ENCODE measurements at regions not wholly inside any gene's neighbourhood (a gene's known extent, or its start where the extent isn't known, plus 50 kb on each side); places are given as distances from the start of the nearest gene placed in this dataset.

DNA sequence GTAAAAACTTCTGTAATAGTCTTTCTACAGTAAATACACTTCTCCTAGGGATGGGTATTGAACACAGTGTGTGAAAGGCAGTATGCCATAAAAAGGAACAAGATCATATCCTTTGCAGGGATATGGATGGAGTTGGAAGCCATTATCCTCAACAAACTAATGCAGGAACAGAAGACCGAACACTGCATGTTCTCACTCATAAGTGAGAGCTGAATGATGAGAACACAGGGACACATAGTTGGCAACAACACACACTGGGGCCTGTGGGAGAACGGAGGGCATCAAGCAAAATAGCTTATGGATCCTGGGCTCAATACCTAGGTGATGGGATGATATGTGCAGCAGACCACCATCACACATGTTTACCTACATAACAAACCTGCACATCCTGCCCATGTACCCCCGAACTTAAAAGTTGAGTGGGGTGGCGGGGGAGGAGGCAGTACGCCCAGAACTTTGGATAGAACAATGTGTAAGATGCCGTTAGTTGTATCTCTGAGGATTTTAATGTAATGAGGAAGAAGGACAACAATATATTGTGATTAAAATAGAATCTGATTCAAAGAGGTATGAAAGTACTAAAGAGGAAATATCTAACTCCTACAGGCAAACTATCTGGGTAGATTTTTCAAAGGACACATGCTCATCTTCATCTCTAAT is 183.2 kb downstream of the NDFIP2 start:
- no peak for DNase-seq (ENCODE audit: low spot score)

DNA sequence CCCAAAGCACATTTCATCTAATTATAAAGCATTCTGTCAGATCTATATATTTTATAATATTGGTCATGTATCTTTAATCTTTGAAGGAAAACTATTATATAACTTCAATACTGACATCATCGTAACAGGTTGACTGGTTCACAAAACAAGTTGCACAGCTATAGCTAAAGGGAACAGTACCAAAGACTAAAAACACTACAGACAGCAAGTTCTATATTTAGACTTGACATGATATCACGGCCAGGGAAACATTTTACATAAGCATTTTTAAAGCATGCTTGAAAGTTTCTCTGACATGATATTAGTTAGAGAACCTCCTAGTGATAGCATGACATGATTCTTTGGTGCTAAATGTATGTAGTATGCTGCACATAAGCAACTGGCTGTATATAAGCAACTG is 182.5 kb downstream of the NDFIP2 start:
- DNase-seq (ENCODE audit: low spot score), result no peak

DNA sequence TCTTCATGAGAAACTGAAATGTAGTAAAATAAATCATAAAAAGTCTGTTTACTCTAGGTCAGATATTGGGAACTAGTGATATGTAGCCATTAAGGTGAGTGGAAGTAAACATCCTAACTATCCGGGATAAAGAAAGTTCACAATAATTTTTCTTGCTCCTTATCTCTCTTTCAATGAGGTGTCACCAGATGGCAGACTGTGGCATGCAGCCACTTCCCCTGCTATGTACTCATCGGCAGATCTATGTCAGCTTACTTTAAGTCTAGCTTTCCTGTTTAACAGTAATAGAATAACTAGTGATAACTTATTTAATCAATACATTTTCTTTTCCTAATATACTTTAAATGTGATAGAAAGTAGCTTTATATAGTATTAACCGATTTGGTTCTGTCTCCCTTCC is 181.9 kb downstream of the NDFIP2 start:
- DNase-seq (ENCODE audit: low spot score), result no peak

DNA sequence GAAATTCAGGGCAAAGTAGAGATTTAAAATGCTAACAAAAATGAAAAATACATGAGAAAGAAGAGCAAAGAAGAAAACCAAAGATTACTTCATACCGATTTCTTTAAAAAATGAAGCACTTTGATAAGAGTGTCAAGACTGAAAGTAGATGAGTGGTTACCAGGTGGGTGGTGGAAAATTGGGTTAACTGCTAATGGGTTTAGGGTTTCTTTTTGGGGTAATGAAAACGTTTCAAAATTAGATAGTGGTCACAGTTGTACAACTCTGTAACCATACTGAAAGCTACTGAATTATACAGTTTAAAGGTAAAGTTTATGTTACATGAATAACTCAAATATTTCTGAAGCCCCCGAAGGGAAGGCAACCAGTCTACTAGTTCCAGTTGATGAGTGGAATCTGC is 179.4 kb downstream of the NDFIP2 start:
- DNase-seq (ENCODE audit: low spot score), result no peak

DNA sequence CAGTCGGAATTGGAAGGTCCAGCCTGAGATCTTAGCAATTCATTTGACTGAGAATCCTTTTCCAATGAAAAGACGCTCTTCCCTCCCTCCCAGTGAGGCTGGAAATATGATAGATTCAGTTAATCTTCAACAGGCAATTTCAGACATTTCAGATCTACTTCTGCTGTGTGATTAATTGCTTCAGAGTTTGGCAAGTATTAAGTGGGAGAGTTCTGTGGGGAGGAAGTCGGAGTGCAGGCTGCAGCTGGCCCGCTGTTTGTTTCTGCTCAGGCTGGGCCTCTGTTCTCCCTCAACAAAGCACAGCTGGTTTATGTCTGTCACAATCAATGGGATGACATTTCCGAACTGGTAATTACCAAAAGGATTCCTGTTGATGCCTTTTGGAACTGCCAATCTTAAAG is 178.2 kb downstream of the NDFIP2 start:
- no peak for DNase-seq (ENCODE audit: low spot score)

DNA sequence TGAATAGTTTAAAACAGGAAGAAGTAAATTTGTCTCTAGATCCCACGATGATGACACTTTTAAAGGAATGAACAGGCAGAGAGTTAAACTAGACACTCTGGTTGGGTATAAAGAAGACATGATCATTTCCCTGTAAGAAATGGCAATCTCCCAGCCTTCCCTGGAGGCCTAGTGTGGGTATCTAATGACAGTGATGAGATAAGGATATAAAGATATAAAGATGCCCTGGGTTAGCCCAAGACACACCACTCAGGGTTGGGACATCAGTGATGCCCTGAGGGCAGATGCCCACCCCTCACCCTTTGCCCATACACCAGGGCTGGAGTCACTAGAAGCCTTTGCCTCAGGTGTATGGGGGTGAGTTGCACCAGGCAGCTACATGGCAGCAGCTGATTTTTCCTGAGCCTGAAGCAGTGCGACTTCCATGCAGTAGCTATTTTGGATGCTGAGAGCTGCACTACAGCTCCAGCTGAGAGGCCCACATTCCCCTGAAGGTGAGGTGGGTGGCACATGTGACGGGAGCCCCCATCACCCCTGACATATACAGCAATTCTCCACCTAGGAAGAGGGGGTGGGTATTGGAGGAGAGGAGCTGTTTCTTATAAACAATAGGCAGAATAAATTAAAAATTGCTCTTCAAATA is 177.5 kb downstream of the NDFIP2 start:
- DNase-seq (ENCODE audit: low spot score), result no peak

DNA sequence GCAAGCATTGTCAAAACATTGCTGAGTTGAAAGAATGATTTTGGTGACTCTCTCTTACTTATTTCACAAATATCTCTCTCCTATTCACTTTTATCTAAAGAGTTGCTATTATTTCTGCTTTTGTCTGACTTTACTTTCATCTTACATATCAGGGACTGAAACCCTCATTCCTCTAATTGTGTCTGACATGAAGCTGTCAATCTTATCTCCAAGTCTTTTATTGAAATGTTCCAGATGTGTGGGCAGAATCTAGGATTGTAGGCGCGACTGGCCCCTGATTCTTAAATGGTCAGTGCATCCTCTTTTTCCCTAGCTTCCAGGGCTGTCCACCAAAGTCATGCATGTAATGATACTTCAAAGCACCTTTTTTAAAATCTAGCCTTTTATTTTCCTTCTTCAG is 174.6 kb downstream of the NDFIP2 start:
- no peak for DNase-seq (ENCODE audit: low spot score)

DNA sequence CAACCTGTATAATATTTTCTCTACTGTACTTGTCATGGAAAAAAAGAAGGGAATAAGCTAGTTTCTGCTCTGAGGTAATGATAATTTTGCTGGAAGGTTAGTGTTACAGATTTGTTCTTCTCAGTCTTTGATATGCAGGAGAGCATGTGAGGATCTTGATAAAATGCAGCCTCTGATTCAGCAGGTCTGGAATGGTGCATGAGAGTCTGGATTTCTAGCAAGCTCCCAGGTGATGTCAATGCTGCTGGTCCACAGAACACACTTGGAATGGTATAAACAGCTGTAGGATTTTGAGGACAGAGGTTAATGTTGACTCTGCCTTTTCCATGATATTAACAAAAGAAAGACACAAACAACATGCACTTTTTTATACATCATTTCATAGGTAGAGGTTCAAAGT is 173.6 kb downstream of the NDFIP2 start:
- DNase-seq (ENCODE audit: low spot score), result no peak

DNA sequence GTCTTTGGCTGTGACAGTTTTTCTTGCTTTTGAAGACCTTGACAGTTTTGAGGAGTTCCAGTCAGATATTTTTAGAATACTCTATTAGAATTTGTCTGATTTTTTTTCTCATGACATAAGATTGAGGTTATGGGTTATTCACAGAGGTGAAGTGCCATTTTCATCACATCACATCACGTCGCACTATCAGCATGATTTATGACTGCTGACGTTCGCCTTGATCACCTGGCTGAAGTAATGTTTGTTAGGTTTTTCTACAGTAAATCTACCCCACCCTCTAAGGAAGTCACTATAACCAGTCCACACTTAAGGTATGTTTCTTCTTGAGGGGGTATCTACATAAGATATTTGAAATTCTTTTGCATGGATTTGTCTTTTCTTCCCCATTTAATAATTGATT is 169.7 kb downstream of the NDFIP2 start:
- no peak for DNase-seq (ENCODE audit: low spot score)

DNA sequence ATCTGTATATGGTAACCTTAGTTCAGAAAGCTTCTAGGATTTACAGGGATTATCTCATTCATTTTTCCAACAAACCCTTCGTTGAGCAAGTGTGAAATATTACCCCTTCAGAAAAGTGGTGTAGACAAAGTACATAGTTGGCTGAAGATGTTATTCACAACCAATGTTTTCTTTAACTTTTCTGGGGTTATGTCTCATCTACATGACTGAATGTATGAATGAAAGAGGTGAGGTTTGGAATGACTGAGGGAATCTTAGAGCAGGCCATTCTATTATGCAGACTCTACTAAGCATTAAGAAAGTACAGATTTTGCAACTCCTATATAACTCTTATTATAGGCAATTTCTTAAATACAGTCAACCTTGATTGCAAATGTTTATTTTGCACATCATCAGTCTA is 167.2 kb downstream of the NDFIP2 start:
- DNase-seq (ENCODE audit: low spot score), result no peak

DNA sequence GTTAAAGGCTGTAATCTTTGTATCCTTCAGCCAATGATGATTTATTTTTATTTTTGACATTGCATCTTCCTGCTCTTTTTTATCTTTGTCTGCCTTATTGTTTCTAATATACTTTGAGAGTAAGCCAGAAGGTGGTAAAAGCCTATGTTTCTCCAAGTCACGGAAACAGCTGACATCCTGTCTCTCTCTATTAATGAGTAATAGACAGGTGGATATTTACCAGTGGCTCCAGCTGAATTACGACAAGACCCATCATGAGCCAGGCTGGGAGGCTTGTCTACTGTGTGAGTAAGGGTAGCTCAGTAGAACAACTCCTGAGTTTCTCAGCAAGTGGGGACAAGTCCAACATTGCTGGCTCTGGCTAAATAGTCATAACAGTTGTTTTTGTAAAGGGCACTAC is 166.6 kb downstream of the NDFIP2 start:
- DNase-seq (ENCODE audit: low spot score), result no peak

DNA sequence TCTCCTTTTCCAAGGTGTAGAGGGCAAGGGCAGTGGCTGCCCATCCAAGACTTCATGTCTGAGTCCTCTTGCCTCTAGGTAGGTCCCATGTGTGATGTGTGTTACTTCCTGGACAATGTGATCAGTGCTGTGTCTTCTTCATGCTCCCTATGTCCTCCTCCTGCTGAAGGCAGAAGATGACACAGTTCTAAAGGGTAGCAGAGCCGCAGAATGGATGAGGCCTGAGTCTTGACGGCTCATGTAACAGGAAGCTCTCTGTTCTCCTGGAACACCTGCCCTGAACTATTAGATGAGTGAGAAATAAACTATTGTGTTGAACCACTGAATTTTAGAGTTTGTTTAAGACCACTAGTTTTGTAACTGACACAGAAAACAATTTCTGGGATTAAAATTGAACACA is 165.9 kb downstream of the NDFIP2 start:
- DNase-seq (ENCODE audit: low spot score), result no peak

DNA sequence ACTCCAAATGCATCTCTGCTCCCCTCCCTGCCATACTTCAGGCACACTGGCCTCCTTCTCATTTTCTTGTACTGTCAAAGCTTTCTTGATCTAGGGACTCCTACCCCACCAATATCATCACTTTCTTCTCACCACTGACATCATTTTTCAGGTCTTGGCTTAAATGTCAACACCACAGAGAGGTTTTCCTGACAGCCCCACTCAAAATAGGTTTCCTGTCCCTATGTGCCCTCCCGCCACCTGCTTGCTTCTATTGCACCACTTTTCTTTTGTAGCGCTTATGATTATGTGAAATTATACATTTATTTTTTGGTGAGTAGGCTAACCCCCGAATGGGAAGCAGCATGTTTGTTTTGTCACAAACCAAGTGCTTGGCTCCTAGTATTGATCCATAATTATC is 164.6 kb downstream of the NDFIP2 start:
- no peak for DNase-seq (ENCODE audit: low spot score)

DNA sequence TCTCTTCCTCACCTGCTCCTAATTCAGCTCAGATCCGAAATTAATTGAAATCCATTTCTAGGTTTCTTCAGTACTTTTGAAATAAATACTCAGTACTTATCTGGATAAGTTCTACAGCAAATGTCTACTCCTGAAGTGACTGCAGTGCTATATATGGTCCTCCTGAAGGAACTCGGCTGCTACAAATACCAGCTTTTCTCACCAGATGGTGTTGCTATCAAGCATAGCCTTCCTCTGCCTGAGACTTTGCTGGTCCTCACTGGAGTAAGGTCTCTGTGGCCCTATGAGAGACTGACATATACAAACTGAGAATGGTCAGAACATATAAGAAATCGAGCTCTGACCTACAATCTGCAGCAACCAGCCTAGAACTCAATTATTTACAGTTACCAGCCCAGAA is 161.6 kb downstream of the NDFIP2 start:
- DNase-seq (ENCODE audit: low spot score), result no peak

DNA sequence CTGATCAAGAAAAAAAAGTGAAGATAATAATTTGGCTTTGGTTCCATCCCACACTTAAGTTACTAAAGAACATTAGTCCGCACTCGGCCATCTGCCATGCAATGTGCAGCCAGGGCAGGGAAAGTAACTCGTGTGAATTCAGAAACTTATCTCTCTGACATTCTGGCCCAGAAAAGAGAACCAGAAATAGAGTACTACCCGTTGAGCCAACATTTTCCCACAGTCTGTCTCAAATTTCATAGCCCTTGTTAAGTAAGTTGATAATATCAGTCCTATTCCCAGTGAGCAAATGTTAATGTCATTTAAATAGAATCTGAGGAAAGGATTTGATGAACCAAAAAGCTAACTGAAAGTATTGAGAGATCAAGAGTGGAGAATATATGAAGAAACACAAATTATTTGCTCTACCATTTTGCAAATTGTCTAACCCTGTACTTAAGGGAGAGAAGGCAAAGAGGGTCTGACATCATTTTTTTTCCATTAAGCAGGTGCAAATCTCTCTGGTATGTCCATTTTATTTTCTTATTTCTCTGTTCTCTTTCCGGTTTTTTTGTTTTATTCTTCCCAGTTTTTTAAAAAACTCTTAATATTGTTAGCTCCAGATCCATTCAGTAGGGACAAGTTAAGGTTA is 156.3 kb downstream of the NDFIP2 start:
- no peak for DNase-seq (ENCODE audit: low spot score)

DNA sequence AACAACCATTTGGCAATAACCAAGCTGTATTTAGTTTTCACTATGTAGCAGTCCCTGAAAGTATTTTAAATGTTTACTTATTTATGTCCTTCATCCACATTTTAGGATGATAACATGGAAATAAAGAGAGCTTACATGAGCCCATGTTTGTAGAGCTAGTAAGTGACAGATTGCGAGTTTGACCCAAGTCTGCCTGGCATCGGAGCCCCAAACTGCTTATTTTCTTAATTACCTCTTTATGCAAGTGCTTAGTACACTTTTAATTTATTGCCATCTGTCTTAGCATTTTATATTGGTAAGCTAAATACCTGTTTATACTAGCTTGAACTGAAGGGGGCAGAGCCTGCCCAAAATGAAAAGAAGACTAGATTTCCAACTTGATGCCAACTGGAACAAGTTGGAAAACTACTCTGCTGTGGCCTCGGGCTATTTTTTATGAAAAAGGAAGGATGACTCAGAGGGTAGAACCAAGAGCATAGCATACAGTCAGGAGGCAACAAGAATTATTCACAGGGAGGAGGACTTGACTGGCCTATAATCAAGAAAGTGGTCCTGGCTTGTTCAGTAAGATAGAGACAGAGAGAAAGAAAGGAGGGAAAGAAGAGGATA is 150.2 kb downstream of the NDFIP2 start:
- peak; percentile 9 for DNase-seq (ENCODE audit: low spot score)

DNA sequence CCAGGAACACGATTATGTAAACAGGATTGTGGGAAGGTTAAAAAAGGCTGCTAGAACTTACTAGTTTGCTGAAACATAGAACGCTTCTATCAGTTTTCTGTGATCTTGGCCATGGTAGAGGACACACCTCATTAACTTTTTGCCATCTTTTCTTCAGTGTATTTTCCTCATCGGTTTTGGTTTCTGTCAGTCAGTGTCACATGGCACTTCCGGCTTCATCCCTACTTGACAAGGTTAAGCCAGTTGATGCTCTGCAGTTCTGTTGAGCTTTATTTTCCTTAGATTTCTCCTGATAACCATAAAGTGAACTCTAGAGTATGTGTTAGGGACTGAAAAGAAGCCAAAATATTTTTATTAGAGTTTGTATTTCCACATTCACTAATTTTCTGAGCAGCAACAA is 147.5 kb downstream of the NDFIP2 start:
- DNase-seq (ENCODE audit: low spot score), result no peak

DNA sequence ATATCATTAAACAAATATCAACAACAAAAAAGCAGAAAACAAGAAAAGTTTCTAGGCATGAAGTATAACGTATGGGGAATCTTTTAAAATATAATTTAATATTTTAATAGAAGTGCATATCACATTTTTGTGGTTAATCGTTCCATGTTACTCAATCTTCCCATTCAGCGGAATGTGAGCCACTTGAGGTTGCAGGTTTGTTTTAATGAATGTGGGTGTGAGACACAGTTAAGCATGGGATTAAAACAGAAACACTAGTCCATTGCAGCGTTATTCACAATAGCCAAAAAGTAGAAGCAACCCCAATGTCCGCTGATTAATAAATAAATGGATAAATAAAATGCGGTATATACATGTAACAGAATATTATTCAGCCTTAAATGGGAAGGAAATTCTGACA is 146.0 kb downstream of the NDFIP2 start:
- DNase-seq (ENCODE audit: low spot score), result no peak

DNA sequence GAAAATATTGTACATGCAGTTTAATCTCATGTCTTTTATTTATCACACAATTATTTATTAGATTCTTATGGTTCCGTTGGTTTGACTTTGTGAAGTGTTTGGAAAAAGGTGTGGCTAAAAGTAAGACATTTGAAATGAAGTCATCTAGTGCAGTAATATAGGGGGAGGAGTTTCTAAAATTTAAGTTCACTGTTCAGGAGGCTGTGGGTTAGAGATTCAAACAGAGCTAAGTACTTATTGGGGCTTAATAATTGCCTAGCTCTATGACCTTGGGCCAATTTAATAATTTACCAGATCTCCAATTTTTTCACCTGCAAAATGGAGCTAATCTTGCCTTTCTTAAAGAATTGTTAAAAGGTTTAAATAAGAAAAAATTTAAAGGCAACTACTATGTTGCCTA is 144.6 kb downstream of the NDFIP2 start:
- DNase-seq (ENCODE audit: low spot score), result no peak

DNA sequence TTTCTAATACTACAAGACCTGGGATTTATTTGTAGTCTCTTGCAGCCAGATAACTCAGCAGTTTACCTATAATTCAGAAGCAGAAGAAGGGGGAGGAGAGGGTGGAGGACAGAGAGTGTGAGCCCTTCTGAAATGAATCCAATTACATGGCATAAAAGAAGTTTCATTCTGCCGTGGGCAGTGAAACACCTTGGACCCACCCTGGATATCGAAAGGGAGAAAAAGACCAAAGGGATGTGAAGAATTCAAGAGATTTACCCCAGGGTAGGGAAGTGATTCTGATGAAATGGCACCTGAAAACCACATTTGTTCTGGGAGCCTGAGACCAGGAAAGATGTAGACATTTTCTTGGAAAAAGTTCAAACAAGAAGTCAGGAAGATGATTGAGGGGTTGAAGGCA is 140.9 kb downstream of the NDFIP2 start:
- DNase-seq (ENCODE audit: low spot score), result no peak

DNA sequence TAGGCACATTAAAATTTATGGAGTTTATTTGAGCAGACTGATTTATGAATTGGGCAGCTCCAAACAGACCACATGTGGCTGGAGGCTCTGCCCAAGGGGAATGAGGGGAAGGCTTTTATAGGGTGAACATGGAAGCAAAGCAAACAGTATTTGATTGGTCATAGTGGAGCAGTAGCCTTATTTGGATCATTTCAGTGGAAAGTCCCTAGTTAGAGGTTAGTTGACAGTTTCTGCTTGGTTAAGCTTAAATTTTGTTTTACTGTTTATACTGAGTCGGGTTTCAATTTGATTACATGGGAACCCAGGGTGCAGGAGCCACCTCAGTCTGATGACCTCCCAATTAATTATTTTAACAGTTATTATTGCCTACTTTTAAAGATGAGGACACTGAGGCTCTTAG is 140.5 kb downstream of the NDFIP2 start:
- DNase-seq (ENCODE audit: low spot score), result no peak

DNA sequence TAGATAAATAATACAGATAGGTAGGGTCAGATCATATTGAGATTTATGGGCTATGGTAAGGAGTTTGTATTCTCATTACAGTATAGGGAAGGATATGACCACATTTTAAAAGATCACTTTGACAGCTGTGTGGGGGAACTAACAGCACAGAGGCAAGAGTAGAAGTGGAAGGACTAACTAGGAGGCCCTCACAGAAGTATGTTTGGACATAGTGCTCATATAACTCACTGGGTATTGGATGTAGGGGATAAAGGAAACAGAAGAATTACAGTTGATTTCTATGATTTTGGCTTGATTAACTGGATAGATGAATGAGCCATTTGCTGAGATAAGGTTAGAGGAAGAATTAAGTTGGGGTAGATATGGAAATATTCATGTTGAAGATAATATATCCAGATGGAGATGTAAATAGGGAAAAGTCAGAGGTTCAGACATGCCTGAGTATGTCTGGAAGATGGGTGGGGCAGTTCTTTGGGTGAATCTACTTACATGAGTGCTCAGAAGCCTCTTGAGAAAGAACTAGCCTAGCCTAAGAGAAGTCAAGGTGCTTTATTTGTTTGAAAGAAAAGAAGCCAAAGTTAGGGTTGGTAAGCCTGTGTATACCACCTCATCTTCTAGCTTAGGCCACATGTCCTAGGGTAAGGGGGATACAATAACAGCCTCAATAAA is 133.4 kb downstream of the NDFIP2 start:
- DNase-seq (ENCODE audit: low spot score), result no peak

DNA sequence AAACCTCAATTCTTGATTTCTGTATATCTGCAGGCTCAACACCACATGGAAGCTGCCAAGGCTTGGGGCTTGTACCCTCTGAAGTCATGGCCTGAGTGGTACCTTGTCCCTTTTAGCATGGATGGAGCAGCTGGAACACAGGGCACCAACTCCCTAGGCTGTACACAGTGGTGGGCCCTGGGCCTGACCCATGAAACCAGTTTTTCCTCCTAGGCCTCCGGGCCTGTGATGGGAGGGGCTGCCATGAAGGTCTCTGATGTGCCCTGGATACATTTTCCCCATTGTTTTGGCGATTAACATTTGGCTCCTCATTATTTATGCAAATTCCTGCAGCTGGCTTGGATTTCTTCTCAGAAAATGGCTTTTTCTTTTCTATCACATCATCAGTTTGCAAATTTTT is 131.6 kb downstream of the NDFIP2 start:
- DNase-seq (ENCODE audit: low spot score), result no peak
